AG04449 (cell line): ENCODE measurements at regions not wholly inside any gene's neighbourhood (a gene's known extent, or its start where the extent isn't known, plus 50 kb on each side); places are given as distances from the start of the nearest gene placed in this dataset.

Experiments used
- CTCF ChIA-PET: fragments of 350-600 bp; formaldehyde crosslinking; extraction: SDS; loops from one replicate; lab custom pipeline; 2021; ENCODE audit warnings: antibody characterized with exemption; lab: Yijun Ruan, JAX
- POLR2A ChIA-PET: fragments of 400-600, 350-600 bp; formaldehyde crosslinking; extraction: SDS; loops from one replicate; lab custom pipeline; 2020; ENCODE audit warnings: antibody characterized with exemption, inconsistent platforms; lab: Yijun Ruan, JAX
- DNase-seq: peaks from one replicate; pipeline ENCODE4 v3.0.0-alpha.2; 2010; ENCODE audit warnings: low read depth, low spot score
- H3K4me3 ChIP-seq: 2 replicates; pipeline ENCODE4 v1.5.1; 2011; ENCODE audit warnings: low read depth, mild to moderate bottlenecking, control low read depth, low read length
- CTCF ChIP-seq: IDR thresholded peaks from one replicate; pipeline ENCODE4 v1.5.1; 2011; ENCODE audit warnings: mild to moderate bottlenecking, moderate library complexity, low read length, control low read depth, inconsistent platforms; ENCODE audit not compliant: insufficient read depth; ENCODE audit errors: missing control alignments

GRCh38 chr16:77488652-77489051 is 53.8 kb upstream of the ADAMTS18 start:
- ChIA-PET POLR2A (no interaction called here), CTCF (no interaction called here)
- no peak for TF ChIP-seq CTCF
- no peak for DNase-seq
- no peak overlapping the region for H3K4me3 ChIP-seq

- no peak overlapping the region for H3K4me3 ChIP-seq
- no peak for DNase-seq
- ChIA-PET CTCF (no interaction called here), POLR2A (no interaction called here)
- no peak for TF ChIP-seq CTCF
These were observed 56.3 kb upstream of the ADAMTS18 start for GRCh38 chr16:77491091-77491490.

GRCh38 chr16:77496934-77497333 is 62.1 kb upstream of the ADAMTS18 start:
- no peak for TF ChIP-seq CTCF
- ChIA-PET CTCF (no interaction called here), POLR2A (no interaction called here)
- no peak for DNase-seq
- H3K4me3 ChIP-seq = no peak overlapping the region

DNA sequence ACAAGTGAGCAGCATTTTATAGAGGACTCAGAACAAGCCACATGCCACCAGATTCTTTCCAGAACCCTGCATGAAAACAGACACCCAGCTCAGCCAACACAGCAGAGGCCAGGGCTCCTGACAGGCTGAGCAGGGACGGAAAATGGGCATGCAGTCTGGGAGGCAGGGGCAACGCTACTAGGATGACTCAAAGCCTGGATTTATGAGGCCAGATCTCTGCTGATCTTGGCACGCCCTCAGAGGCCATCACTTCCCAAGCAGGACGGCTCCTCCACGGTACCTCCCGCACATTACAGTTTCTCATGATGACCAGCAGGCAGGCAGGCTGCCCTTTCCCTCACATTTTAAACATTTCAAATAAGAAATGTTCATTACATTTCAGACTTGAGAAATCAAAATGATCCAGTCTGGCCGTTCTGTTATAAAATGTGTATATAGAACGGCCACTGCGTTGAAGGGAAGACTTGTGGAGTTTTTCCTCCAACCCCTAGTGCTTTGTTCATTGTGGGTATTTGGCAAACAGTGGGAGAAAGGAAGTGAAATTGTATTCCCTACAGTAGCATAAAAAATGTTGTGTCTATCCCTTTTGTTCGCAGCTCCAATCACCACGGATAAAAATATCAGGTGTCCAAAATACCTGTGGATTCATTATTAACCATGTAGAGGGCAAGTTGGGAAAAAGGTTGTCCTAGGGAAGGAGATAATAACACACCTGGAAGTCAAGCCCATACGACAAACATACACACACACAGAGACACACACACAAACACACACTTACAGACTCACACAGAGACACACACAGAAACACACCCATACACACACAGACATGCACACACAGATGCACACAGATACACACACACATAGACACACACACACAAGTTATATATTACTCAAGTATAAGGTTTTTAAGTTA is 64.8 kb upstream of the ADAMTS18 start:
- no peak for DNase-seq
- TF ChIP-seq CTCF = no peak
- ChIA-PET CTCF (no interaction called here), POLR2A (no interaction called here)
- H3K4me3 ChIP-seq = no peak overlapping the region

DNA sequence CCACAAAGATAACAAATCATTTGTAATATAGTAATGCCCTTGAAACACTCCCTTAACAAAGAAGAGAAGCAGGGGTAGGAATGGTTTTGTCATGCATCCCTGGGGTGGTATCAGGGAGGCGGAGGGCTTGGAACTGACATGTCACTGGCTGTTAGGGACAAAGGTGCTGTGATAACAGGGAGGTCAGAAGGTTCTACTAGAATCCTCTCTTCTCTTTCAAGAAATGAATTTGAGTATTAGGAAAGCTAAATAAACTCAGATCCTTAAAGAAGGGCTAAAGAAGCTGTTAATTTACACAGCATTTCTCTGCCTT is 65.4 kb upstream of the ADAMTS18 start:
- no peak overlapping the region for H3K4me3 ChIP-seq
- CTCF ChIA-PET = no interaction called here
- DNase-seq = no peak
- no peak for TF ChIP-seq CTCF
- POLR2A ChIA-PET = no interaction called here

DNA sequence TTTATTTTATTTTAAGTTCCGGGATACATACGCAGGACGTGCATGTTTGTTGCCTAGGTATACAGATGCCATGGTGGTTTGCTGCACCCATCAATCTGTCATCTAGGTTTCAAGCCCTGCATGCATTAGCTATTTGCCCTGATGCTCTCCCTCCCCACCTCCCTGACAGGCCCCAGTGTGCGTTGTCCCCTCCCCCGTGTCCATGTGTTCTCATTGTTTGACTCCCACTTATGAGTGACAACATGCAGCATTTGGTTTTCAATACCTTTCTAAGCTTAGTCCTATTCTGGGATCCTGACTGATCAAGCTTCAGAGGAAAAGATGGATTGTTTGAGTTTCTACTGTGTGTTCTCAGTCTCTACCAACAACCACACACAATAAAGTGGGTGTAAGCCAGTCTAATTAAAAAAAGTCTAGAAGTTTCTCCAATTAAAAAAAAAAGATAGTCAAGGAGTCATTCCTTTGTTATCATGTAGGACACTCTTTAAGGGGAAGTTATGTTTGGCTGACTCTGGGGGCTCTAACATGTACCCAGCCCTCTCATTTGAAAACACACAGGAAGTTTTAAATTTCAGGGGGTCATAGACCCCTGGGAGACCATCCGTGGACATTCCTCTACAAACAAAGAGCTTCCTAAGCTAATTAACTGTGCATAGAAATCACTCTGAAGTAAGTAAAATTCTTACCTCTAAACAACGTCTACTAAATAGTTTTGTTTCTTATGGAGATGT is 66.3 kb upstream of the ADAMTS18 start:
- ChIA-PET POLR2A (no interaction called here), CTCF (no interaction called here)
- TF ChIP-seq CTCF = no peak
- DNase-seq = no peak
- H3K4me3 ChIP-seq = no peak overlapping the region
